ENCODE measurements at regions not wholly inside any gene's neighbourhood (a gene's known extent, or its start where the extent isn't known, plus 50 kb on each side); places are given as distances from the start of the nearest gene placed in this dataset.
"Not testable (repeated sequence)": the region's sequence is repeated elsewhere in the genome, so short reads cannot be mapped to it uniquely, and the experiment has no call there.

- not testable (repeated sequence) for ATAC-seq (replicated peaks in 1 of 2); H3K27ac Mint-ChIP-seq; H3K4me3 Mint-ChIP-seq; DNase-seq; H3K9me3 Mint-ChIP-seq; H3K27me3 Mint-ChIP-seq (ENCODE audit: low read depth); H3K4me1 Mint-ChIP-seq (ENCODE audit: low read depth); H3K36me3 Mint-ChIP-seq (ENCODE audit: insufficient read depth in 2 of 2)
Measured at GRCh38 chr16:88190592-88191095, 192.1 kb upstream of the ZNF469 start.

- H3K4me3 Mint-ChIP-seq; H3K36me3 Mint-ChIP-seq (ENCODE audit: insufficient read depth in 2 of 2); H3K4me1 Mint-ChIP-seq (ENCODE audit: low read depth); H3K27me3 Mint-ChIP-seq (ENCODE audit: low read depth); H3K9me3 Mint-ChIP-seq; H3K27ac Mint-ChIP-seq; ATAC-seq (replicated peaks in 1 of 2); DNase-seq: not testable (repeated sequence)
Measured at GRCh38 chr16:88191168-88191567, 191.6 kb upstream of the ZNF469 start.

GRCh38 chr16:88192601-88193000 lies 190.2 kb upstream of the ZNF469 start:
- peaks cover 4 to 5% of the 10 kb centered on the region in 2 donors for H3K9me3 Mint-ChIP-seq
- H3K4me3 Mint-ChIP-seq, result no peak overlapping the region
- H3K36me3 Mint-ChIP-seq (ENCODE audit: insufficient read depth in 2 of 2), result peaks cover 0 to 4% of the 10 kb centered on the region in 2 donors
- no peak overlapping the region for H3K27ac Mint-ChIP-seq
- H3K27me3 Mint-ChIP-seq (ENCODE audit: low read depth), result no peaks in the 10 kb centered on the region
- ATAC-seq (replicated peaks in 1 of 2) (peak in 1 of 2 donors; percentile 23), DNase-seq (no peak)
- H3K4me1 Mint-ChIP-seq (ENCODE audit: low read depth), result no peaks in the 10 kb centered on the region

GRCh38 chr16:88193706-88194396 lies 188.9 kb upstream of the ZNF469 start:
- peak; percentile 74 to 90 for ATAC-seq (replicated peaks in 1 of 2)
- not testable (repeated sequence) for H3K4me3 Mint-ChIP-seq; H3K4me1 Mint-ChIP-seq (ENCODE audit: low read depth); H3K27ac Mint-ChIP-seq; H3K36me3 Mint-ChIP-seq (ENCODE audit: insufficient read depth in 2 of 2); H3K9me3 Mint-ChIP-seq; H3K27me3 Mint-ChIP-seq (ENCODE audit: low read depth)
- DNase-seq, result peak; percentile 40 to 44

GRCh38 chr16:88194397-88195268 lies 188.1 kb upstream of the ZNF469 start:
- no peaks in the 10 kb centered on the region for H3K27me3 Mint-ChIP-seq (ENCODE audit: low read depth)
- H3K27ac Mint-ChIP-seq, result no peak overlapping the region
- peaks cover 0 to 2% of the 10 kb centered on the region in 2 donors for H3K36me3 Mint-ChIP-seq (ENCODE audit: insufficient read depth in 2 of 2)
- H3K4me3 Mint-ChIP-seq, result no peak overlapping the region
- ATAC-seq (replicated peaks in 1 of 2) (no peak), DNase-seq (no peak)
- H3K4me1 Mint-ChIP-seq (ENCODE audit: low read depth), result no peaks in the 10 kb centered on the region
- peaks cover 4% of the 10 kb centered on the region in 2 donors for H3K9me3 Mint-ChIP-seq

GRCh38 chr16:88195269-88195705 lies 187.5 kb upstream of the ZNF469 start:
- H3K27me3 Mint-ChIP-seq (ENCODE audit: low read depth), result no peaks in the 10 kb centered on the region
- H3K9me3 Mint-ChIP-seq, result peaks cover 4% of the 10 kb centered on the region in 2 donors
- H3K36me3 Mint-ChIP-seq (ENCODE audit: insufficient read depth in 2 of 2), result peaks cover 0 to 2% of the 10 kb centered on the region in 2 donors
- no peak overlapping the region for H3K27ac Mint-ChIP-seq
- H3K4me3 Mint-ChIP-seq, result no peak overlapping the region
- no peak for DNase-seq
- ATAC-seq (replicated peaks in 1 of 2), result no peak
- no peaks in the 10 kb centered on the region for H3K4me1 Mint-ChIP-seq (ENCODE audit: low read depth)

GRCh38 chr16:88195911-88196465 lies 186.8 kb upstream of the ZNF469 start:
- Mint-ChIP-seq H3K27me3 (ENCODE audit: low read depth) (no peaks in the 10 kb centered on the region), H3K4me3 (no peak overlapping the region), H3K36me3 (ENCODE audit: insufficient read depth in 2 of 2) (peaks cover 0 to 2% of the 10 kb centered on the region in 2 donors), H3K4me1 (ENCODE audit: low read depth) (no peaks in the 10 kb centered on the region), H3K9me3 (peaks cover 4% of the 10 kb centered on the region in 2 donors), H3K27ac (no peak overlapping the region)
- ATAC-seq (replicated peaks in 1 of 2), result no peak
- DNase-seq, result no peak

GRCh38 chr16:88196471-88197400 lies 186.0 kb upstream of the ZNF469 start:
- Mint-ChIP-seq H3K27ac (no peak overlapping the region), H3K4me3 (no peak overlapping the region)

GRCh38 chr16:88197481-88198456 lies 185.0 kb upstream of the ZNF469 start:
- H3K4me3 Mint-ChIP-seq, result no peak overlapping the region
- H3K27me3 Mint-ChIP-seq (ENCODE audit: low read depth), result no peaks in the 10 kb centered on the region
- ATAC-seq (replicated peaks in 1 of 2), result no peak
- no peak overlapping the region for H3K27ac Mint-ChIP-seq
- no peaks in the 10 kb centered on the region for H3K4me1 Mint-ChIP-seq (ENCODE audit: low read depth)
- H3K9me3 Mint-ChIP-seq, result peaks cover under 1% of the 10 kb centered on the region in 2 donors
- DNase-seq, result no peak
- H3K36me3 Mint-ChIP-seq (ENCODE audit: insufficient read depth in 2 of 2), result no peaks in the 10 kb centered on the region

More at GRCh38 chr16:88196471-88197400, 186.0 kb upstream of the ZNF469 start:
- H3K27me3 Mint-ChIP-seq (ENCODE audit: low read depth), result no peaks in the 10 kb centered on the region
- no peaks in the 10 kb centered on the region for H3K4me1 Mint-ChIP-seq (ENCODE audit: low read depth)
- H3K36me3 Mint-ChIP-seq (ENCODE audit: insufficient read depth in 2 of 2), result peaks cover 0 to 2% of the 10 kb centered on the region in 2 donors
- ATAC-seq (replicated peaks in 1 of 2), result no peak
- H3K9me3 Mint-ChIP-seq, result peaks cover 4% of the 10 kb centered on the region in 2 donors
- no peak for DNase-seq

- not testable (repeated sequence) for H3K36me3 Mint-ChIP-seq (ENCODE audit: insufficient read depth in 2 of 2); DNase-seq; ATAC-seq (replicated peaks in 1 of 2); H3K27me3 Mint-ChIP-seq (ENCODE audit: low read depth); H3K9me3 Mint-ChIP-seq; H3K4me1 Mint-ChIP-seq (ENCODE audit: low read depth); H3K4me3 Mint-ChIP-seq; H3K27ac Mint-ChIP-seq
Measured at GRCh38 chr16:88198457-88199295, 184.1 kb upstream of the ZNF469 start.
